ENCODE measurements at regions not wholly inside any gene's neighbourhood (a gene's known extent, or its start where the extent isn't known, plus 50 kb on each side); places are given as distances from the start of the nearest gene placed in this dataset.

- TF ChIP-seq CTCF (IDR thresholded peaks at IDR 0.05), result no peak
- no peak for TF ChIP-seq POLR2AphosphoS5 (IDR thresholded peaks at IDR 0.05)
- TF ChIP-seq POLR2A (IDR thresholded peaks at IDR 0.05), result no peak
Measured at GRCh38 chr12:75951399-75952278, 79.9 kb downstream of the PHLDA1 start.

All from breast epithelium (tissue), 3 donors.